Right lobe of liver (tissue), 6 donors: ENCODE measurements at regions not wholly inside any gene's neighbourhood (a gene's known extent, or its start where the extent isn't known, plus 50 kb on each side); places are given as distances from the start of the nearest gene placed in this dataset.

ENCODE experiments used
- ATAC-seq, 4 donors: fragments of 200-7000 bp; cut with Tn5 transposase; one replicate each; pipeline ENCODE4 v1.9.1; 2020; ENCODE audit warnings: mild to moderate bottlenecking in 4 of 4, moderate library complexity in 4 of 4
- DNase-seq, 3 donors: peaks; one replicate each; pipeline ENCODE4 v3.0.0-alpha.2; 2020
- H3K27ac ChIP-seq, 3 donors: fragments of 200-600 bp; one replicate each; pipeline ENCODE4 v1.8.0; 2022
- H3K27me3 ChIP-seq, 2 donors: fragments of 200-600 bp; one replicate each; pipeline ENCODE4 v1.8.0; 2022
- H3K36me3 ChIP-seq, 4 donors: fragments of 200-600 bp; sonication (generic) in 1 of 4; one replicate each; pipeline versions ENCODE4 v1.5.1 to v1.8.0; 2017 to 2022; ENCODE audit warnings: control low read depth in 1 of 4
- H3K4me1 ChIP-seq, 4 donors: fragments of 200-600 bp; sonication (generic) in 1 of 4; one replicate each; pipeline versions ENCODE4 v1.5.1 to v1.8.0; 2017 to 2022; ENCODE audit warnings: control low read depth in 1 of 4
- H3K4me3 ChIP-seq, 3 donors: fragments of 200-600 bp; one replicate each; pipeline ENCODE4 v1.8.0; 2022
- H3K9me3 ChIP-seq, 4 donors: fragments of 200-600 bp; sonication (generic) in 1 of 4; one replicate each; pipeline versions ENCODE4 v1.5.1 to v1.8.0; 2017 to 2022; ENCODE audit warnings: control low read depth in 1 of 4
- CTCF ChIP-seq, 4 donors: fragments of 200-600 bp in 3 of 4; fragments of 450-650 bp in 1 of 4; IDR thresholded peaks; one replicate each; pipeline versions ENCODE4 v1.5.1 to v1.8.0; 2016 to 2022; ENCODE audit warnings: antibody characterized with exemption in 4 of 4, mild to moderate bottlenecking in 2 of 4
- POLR2A ChIP-seq: fragments of 450-650 bp; IDR thresholded peaks from one replicate; pipeline ENCODE4 v1.6.1; 2017; ENCODE audit warnings: antibody characterized with exemption, mild to moderate bottlenecking
- WGBS: methylation state at CpG from one replicate; pipeline ENCODE4 v1.1.6; 2018; ENCODE audit warnings: low coverage, low lambda C conversion rate; ENCODE audit not compliant: insufficient coverage; ENCODE audit errors: missing lambda C conversion rate; 5-methylcytosine and 5-hydroxymethylcytosine counted together
- intact Hi-C, 2 donors: fragments of 100-400 bp; cut with DNase I; formaldehyde crosslinking; loops; one replicate each; pipeline versions ENCODE4 v1.11.2 to v1.14.1; 2022
- donor health status: DM: no; HTN: yes; CAD: no.
- donor health status: DM: no; HTN: no; CAD: no.
- donor health status: DM: no; HTN: no; CAD: no.
- donor health status: DM: no; HTN: yes; CAD: no.
- donor health status: DM: no; HTN: yes; CAD: no.

- intact Hi-C loops, result no loop called here
- H3K27ac ChIP-seq, result no peak overlapping the region
Measured at GRCh38 chr10:121335386-121335925, 262.8 kb downstream of the FGFR2 start.

GRCh38 chr10:121337427-121337826 lies 260.8 kb downstream of the FGFR2 start:
- intact Hi-C loops, result no loop called here
- no peaks in the 10 kb centered on the region for H3K36me3 ChIP-seq
- no peak for DNase-seq
- H3K4me1 ChIP-seq, result no peaks in the 10 kb centered on the region
- H3K4me3 ChIP-seq, result no peak overlapping the region
- 49% methylated on average over 3 of the region's 5 CpGs for WGBS
- TF ChIP-seq CTCF (IDR thresholded peaks at IDR 0.05), result no peak
- no peak overlapping the region for H3K27ac ChIP-seq
- H3K9me3 ChIP-seq, result no peaks in the 10 kb centered on the region
- no peak for ATAC-seq
- no peaks in the 10 kb centered on the region for H3K27me3 ChIP-seq

More at GRCh38 chr10:121335386-121335925, 262.8 kb downstream of the FGFR2 start:
- H3K4me1 ChIP-seq, result no peaks in the 10 kb centered on the region
- no peaks in the 10 kb centered on the region for H3K9me3 ChIP-seq
- no peak overlapping the region for H3K4me3 ChIP-seq
- no peaks in the 10 kb centered on the region for H3K36me3 ChIP-seq
- TF ChIP-seq POLR2A, result no peak
- TF ChIP-seq CTCF (IDR thresholded peaks at IDR 0.05), result no peak
- DNase-seq, result no peak
- no peaks in the 10 kb centered on the region for H3K27me3 ChIP-seq
- no peak for ATAC-seq
- 70% methylated on average over 6 of the region's 7 CpGs for WGBS

GRCh38 chr10:121338206-121338980 lies 259.9 kb downstream of the FGFR2 start:
- Histone ChIP-seq H3K27ac (no peak overlapping the region), H3K4me1 (no peaks in the 10 kb centered on the region), H3K36me3 (no peaks in the 10 kb centered on the region), H3K9me3 (no peaks in the 10 kb centered on the region), H3K4me3 (no peak overlapping the region), H3K27me3 (no peaks in the 10 kb centered on the region)
- ATAC-seq (no peak), DNase-seq (no peak)
- TF ChIP-seq POLR2A, result no peak
- no peak for TF ChIP-seq CTCF (IDR thresholded peaks at IDR 0.05)
- intact Hi-C loops, result no loop called here
- WGBS, result 71% methylated on average over 5 of the region's 9 CpGs

- 64% methylated on average over 5 of the region's 5 CpGs for WGBS
- ATAC-seq (no peak), DNase-seq (no peak)
- no peak overlapping the region for H3K4me3 ChIP-seq
- TF ChIP-seq POLR2A (no peak), CTCF (IDR thresholded peaks at IDR 0.05) (no peak)
- intact Hi-C loops, result no loop called here
- H3K36me3 ChIP-seq, result no peaks in the 10 kb centered on the region
- no peaks in the 10 kb centered on the region for H3K27me3 ChIP-seq
- H3K9me3 ChIP-seq, result no peaks in the 10 kb centered on the region
- no peaks in the 10 kb centered on the region for H3K4me1 ChIP-seq
- no peak overlapping the region for H3K27ac ChIP-seq
Measured at GRCh38 chr10:121339114-121339513, 259.1 kb downstream of the FGFR2 start.
